Liver (tissue), 7 donors: ENCODE measurements at regions not wholly inside any gene's neighbourhood (a gene's known extent, or its start where the extent isn't known, plus 50 kb on each side); places are given as distances from the start of the nearest gene placed in this dataset.

Experiments used
- DNase-seq: peaks from one replicate; pipeline ENCODE4 v3.0.0-alpha.2; 2017; ENCODE audit warnings: low spot score
- H3K27ac ChIP-seq, 2 donors: one replicate each; pipeline ENCODE4 v1.7.0; 2013; ENCODE audit warnings: inconsistent platforms in 2 of 2, low read length in 2 of 2, control low read depth in 1 of 2, low read depth in 1 of 2, mild to moderate bottlenecking in 1 of 2
- H3K27me3 ChIP-seq, 4 donors: one replicate each; pipeline versions ENCODE4 v1.6.1 to v1.7.0; 2013; ENCODE audit warnings: low read length in 3 of 4, inconsistent platforms in 1 of 4, mild to moderate bottlenecking in 1 of 4, moderate library complexity in 1 of 4; ENCODE audit not compliant: control insufficient read depth in 4 of 4, insufficient read depth in 4 of 4
- H3K36me3 ChIP-seq, 4 donors: one replicate each; pipeline versions ENCODE4 v1.6.1 to v1.7.0; 2013; ENCODE audit warnings: low read length in 3 of 4, mild to moderate bottlenecking in 3 of 4, low read depth in 1 of 4, moderate library complexity in 1 of 4; ENCODE audit not compliant: control insufficient read depth in 4 of 4, insufficient read depth in 3 of 4
- H3K4me1 ChIP-seq, 4 donors: one replicate each; pipeline versions ENCODE4 v1.6.1 to v1.7.0; 2013; ENCODE audit warnings: low read length in 3 of 4, mild to moderate bottlenecking in 3 of 4, moderate library complexity in 1 of 4; ENCODE audit not compliant: control insufficient read depth in 4 of 4, insufficient read depth in 4 of 4
- H3K4me3 ChIP-seq, 3 donors: one replicate each; pipeline versions ENCODE4 v1.6.1 to v1.7.0; 2013; ENCODE audit warnings: low read length in 3 of 3, control low read depth in 1 of 3, low read depth in 1 of 3, mild to moderate bottlenecking in 1 of 3
- H3K9ac ChIP-seq, 2 donors: one replicate each; pipeline ENCODE4 v1.7.0; 2013; ENCODE audit warnings: low read length in 2 of 2, mild to moderate bottlenecking in 2 of 2, moderate library complexity in 2 of 2, control low read depth in 1 of 2, low read depth in 1 of 2
- H3K9me3 ChIP-seq, 4 donors: one replicate each; pipeline versions ENCODE4 v1.6.1 to v1.7.0; 2013; ENCODE audit warnings: low read length in 3 of 4; ENCODE audit not compliant: control insufficient read depth in 4 of 4
- ATF3 ChIP-seq: IDR thresholded peaks from 2 replicates; pipeline ENCODE4 v1.6.1; 2016; ENCODE audit warnings: antibody characterized with exemption
- EGR1 ChIP-seq, 2 donors: IDR thresholded peaks; 2 replicates each; pipeline ENCODE4 v1.6.1; 2016 to 2018; ENCODE audit warnings: antibody characterized with exemption in 2 of 2, low read depth in 2 of 2
- FOXA1 ChIP-seq: IDR thresholded peaks from 2 replicates; pipeline ENCODE4 v1.6.1; 2016; ENCODE audit warnings: antibody characterized with exemption
- FOXA2 ChIP-seq: IDR thresholded peaks from 2 replicates; pipeline ENCODE4 v1.6.1; 2016; ENCODE audit warnings: antibody characterized with exemption
- GABPA ChIP-seq, 2 donors: IDR thresholded peaks in 1 of 2; conservative IDR thresholded peaks in 1 of 2; 2 replicates each; pipeline ENCODE4 v1.6.1; 2016; ENCODE audit warnings: antibody characterized with exemption in 2 of 2, mild to moderate bottlenecking in 1 of 2, moderate library complexity in 1 of 2
- HNF4A ChIP-seq, 2 donors: conservative IDR thresholded peaks; 2 replicates each; pipeline ENCODE4 v1.6.1; 2016; ENCODE audit warnings: antibody characterized with exemption in 2 of 2, mild to moderate bottlenecking in 2 of 2
- HNF4G ChIP-seq: IDR thresholded peaks from 2 replicates; pipeline ENCODE4 v1.6.1; 2016; ENCODE audit warnings: antibody characterized with exemption
- MAX ChIP-seq: IDR thresholded peaks from 2 replicates; pipeline ENCODE4 v1.6.1; 2016; ENCODE audit warnings: antibody characterized with exemption
- NR2F2 ChIP-seq: IDR thresholded peaks from 2 replicates; pipeline ENCODE4 v1.6.1; 2016; ENCODE audit warnings: antibody characterized with exemption
- RAD21 ChIP-seq, 2 donors: IDR thresholded peaks; 2 replicates each; pipeline ENCODE4 v1.6.1; 2016; ENCODE audit warnings: antibody characterized with exemption in 2 of 2, mild to moderate bottlenecking in 2 of 2
- REST ChIP-seq: IDR thresholded peaks from 2 replicates; pipeline ENCODE4 v1.6.1; 2016; ENCODE audit warnings: antibody characterized with exemption, mild to moderate bottlenecking
- SP1 ChIP-seq: IDR thresholded peaks from 2 replicates; pipeline ENCODE4 v1.6.1; 2018; ENCODE audit warnings: antibody characterized with exemption, mild to moderate bottlenecking
- TAF1 ChIP-seq: conservative IDR thresholded peaks from 2 replicates; pipeline ENCODE4 v1.6.1; 2016; ENCODE audit warnings: antibody characterized with exemption, mild to moderate bottlenecking
- YY1 ChIP-seq: IDR thresholded peaks from 2 replicates; pipeline ENCODE4 v1.6.1; 2016; ENCODE audit warnings: antibody characterized with exemption, mild to moderate bottlenecking
- WGBS: extraction: QIAGEN DNeasy Blood & Tissue Kit; methylation state at CpG from one replicate; pipeline ENCODE4 v1.1.7; 2013; 5-methylcytosine and 5-hydroxymethylcytosine counted together
- donor health status: healthy.
- donor health status: healthy.
- donor health status: healthy.
- donor health status: healthy.

- TF ChIP-seq REST: no peak
- TF ChIP-seq TAF1: no peak
- no peak for TF ChIP-seq NR2F2
- no peak for TF ChIP-seq YY1
Observed at GRCh38 chr6:18664401-18664800, 277.3 kb downstream of the RNF144B start (continued).

GRCh38 chr6:18667612-18668011 is 280.5 kb downstream of the RNF144B start:
- no peak for DNase-seq
- WGBS: 32% methylated on average over 2 of the region's 2 CpGs

GRCh38 chr6:18668994-18669393 is 281.8 kb downstream of the RNF144B start:
- Histone ChIP-seq H3K36me3 (no peaks in the 10 kb centered on the region), H3K9ac (no peak overlapping the region), H3K9me3 (no peaks in the 10 kb centered on the region), H3K4me3 (no peak overlapping the region), H3K4me1 (no peaks in the 10 kb centered on the region), H3K27me3 (peaks cover 0 to 4% (median 0%) of the 10 kb centered on the region in 4 donors), H3K27ac (no peak overlapping the region)
- WGBS: 53% methylated on average over 3 of the region's 3 CpGs
- TF ChIP-seq TAF1 (no peak), EGR1 (IDR thresholded peaks at IDR 0.05; ENCODE audit: low read depth in 2 of 2) (no peak)
- DNase-seq: no peak

More at GRCh38 chr6:18667612-18668011, 280.5 kb downstream of the RNF144B start:
- no peaks in the 10 kb centered on the region for H3K4me1 ChIP-seq
- no peak overlapping the region for H3K27ac ChIP-seq
- H3K9me3 ChIP-seq: no peaks in the 10 kb centered on the region
- H3K27me3 ChIP-seq: peaks cover 0 to 4% (median 0%) of the 10 kb centered on the region in 4 donors
- TF ChIP-seq RAD21 (IDR thresholded peaks at IDR 0.05) (no peak), YY1 (no peak), GABPA (IDR thresholded peaks at IDR 0.05 in 1 of 2, conservative IDR thresholded peaks at IDR 0.05 in 1 of 2) (no peak), MAX (no peak), FOXA2 (no peak), FOXA1 (no peak), EGR1 (IDR thresholded peaks at IDR 0.05; ENCODE audit: low read depth in 2 of 2) (no peak), NR2F2 (no peak)
- no peak overlapping the region for H3K4me3 ChIP-seq
- H3K9ac ChIP-seq: no peak overlapping the region
- no peaks in the 10 kb centered on the region for H3K36me3 ChIP-seq

- 60% methylated on average over 1 of the region's 1 CpG for WGBS
- H3K4me1 ChIP-seq: no peaks in the 10 kb centered on the region
- peaks cover 0 to 4% (median 0%) of the 10 kb centered on the region in 4 donors for H3K27me3 ChIP-seq
- H3K27ac ChIP-seq: no peak overlapping the region
- no peak for DNase-seq
- no peaks in the 10 kb centered on the region for H3K9me3 ChIP-seq
- H3K9ac ChIP-seq: no peak overlapping the region
- TF ChIP-seq RAD21 (IDR thresholded peaks at IDR 0.05) (no peak), SP1 (no peak), GABPA (IDR thresholded peaks at IDR 0.05 in 1 of 2, conservative IDR thresholded peaks at IDR 0.05 in 1 of 2) (no peak), TAF1 (no peak), HNF4A (conservative IDR thresholded peaks at IDR 0.05) (no peak), ATF3 (no peak), FOXA1 (no peak), MAX (no peak), HNF4G (no peak)
- no peak overlapping the region for H3K4me3 ChIP-seq
- H3K36me3 ChIP-seq: no peaks in the 10 kb centered on the region
Observed at GRCh38 chr6:18672852-18673251, 285.7 kb downstream of the RNF144B start.
